Activated naive CD8-positive, alpha-beta T cell (primary cell): ENCODE measurements at regions not wholly inside any gene's neighbourhood (a gene's known extent, or its start where the extent isn't known, plus 50 kb on each side); places are given as distances from the start of the nearest gene placed in this dataset.

ENCODE experiments used
- H3K27ac Mint-ChIP-seq: one replicate; pipeline ENCODE4 v1.8.0; 2021; ENCODE audit warnings: mixed read lengths
- H3K27me3 Mint-ChIP-seq: one replicate; pipeline ENCODE4 v1.8.0; 2021; ENCODE audit warnings: mixed read lengths
- H3K36me3 Mint-ChIP-seq: one replicate; pipeline ENCODE4 v1.8.0; 2021; ENCODE audit warnings: mixed read lengths
- H3K4me1 Mint-ChIP-seq: one replicate; pipeline ENCODE4 v1.8.0; 2021; ENCODE audit warnings: low read depth, mixed read lengths
- H3K4me3 Mint-ChIP-seq: one replicate; pipeline ENCODE4 v1.8.0; 2021; ENCODE audit warnings: mild to moderate bottlenecking, mixed read lengths
- H3K9me3 Mint-ChIP-seq: one replicate; pipeline ENCODE4 v1.8.0; 2021; ENCODE audit warnings: low read depth, mixed read lengths

DNA sequence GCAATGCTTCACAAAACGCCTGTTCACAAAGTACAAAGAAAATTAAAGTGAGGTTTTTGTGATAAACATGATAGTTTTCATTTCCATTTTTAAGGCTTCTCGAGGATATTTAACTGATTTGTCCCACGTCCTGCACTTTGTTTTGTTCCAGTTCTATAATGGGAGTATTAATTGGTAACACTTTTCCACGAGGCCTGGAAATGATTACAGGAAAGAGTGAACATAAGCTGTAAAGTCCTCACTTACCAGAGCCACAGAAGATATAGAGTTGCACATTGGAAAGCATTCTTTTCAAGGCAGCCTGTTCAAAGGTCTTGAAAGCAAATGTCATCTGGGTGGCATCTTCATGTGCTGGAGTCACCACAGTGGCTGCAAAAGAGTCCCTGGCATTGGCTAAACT lies 1236.6 kb downstream of the BCL11B start:
- peaks cover 9% of the 10 kb centered on the region for H3K9me3 Mint-ChIP-seq
- no peak overlapping the region for H3K27ac Mint-ChIP-seq
- H3K27me3 Mint-ChIP-seq, result no peaks in the 10 kb centered on the region
- peaks cover 4% of the 10 kb centered on the region for H3K36me3 Mint-ChIP-seq
- H3K4me3 Mint-ChIP-seq, result no peak overlapping the region
- H3K4me1 Mint-ChIP-seq, result no peaks in the 10 kb centered on the region

DNA sequence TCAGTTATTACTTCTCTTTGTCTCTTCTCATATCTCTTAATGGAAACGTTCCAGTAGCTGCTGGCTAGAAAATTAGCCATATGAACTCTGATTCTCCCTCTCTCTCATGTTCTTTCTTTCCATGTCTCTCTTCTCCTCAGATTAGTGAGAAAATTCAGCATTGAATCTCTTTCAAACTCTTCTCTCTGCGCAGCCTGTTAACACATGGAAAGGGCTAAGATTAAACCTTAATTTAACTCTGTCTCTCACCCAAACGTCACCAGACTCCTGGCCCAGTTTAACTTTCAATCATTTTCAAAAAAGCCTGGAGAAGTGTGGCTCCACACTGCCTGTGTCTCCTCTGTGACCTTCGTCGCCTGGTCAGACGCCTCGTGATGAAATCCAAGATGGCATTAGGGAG lies 1234.2 kb downstream of the BCL11B start:
- no peak overlapping the region for H3K27ac Mint-ChIP-seq
- peaks cover 9% of the 10 kb centered on the region for H3K4me1 Mint-ChIP-seq
- no peak overlapping the region for H3K4me3 Mint-ChIP-seq
- H3K36me3 Mint-ChIP-seq, result peaks cover 3% of the 10 kb centered on the region
- peaks cover 5% of the 10 kb centered on the region for H3K9me3 Mint-ChIP-seq
- H3K27me3 Mint-ChIP-seq, result no peaks in the 10 kb centered on the region

GRCh38 chr14:98056946-98057345 lies 1215.1 kb downstream of the BCL11B start:
- Mint-ChIP-seq H3K4me3 (no peak overlapping the region), H3K36me3 (no peaks in the 10 kb centered on the region), H3K27me3 (no peaks in the 10 kb centered on the region), H3K9me3 (no peaks in the 10 kb centered on the region), H3K4me1 (no peaks in the 10 kb centered on the region), H3K27ac (no peak overlapping the region)

DNA sequence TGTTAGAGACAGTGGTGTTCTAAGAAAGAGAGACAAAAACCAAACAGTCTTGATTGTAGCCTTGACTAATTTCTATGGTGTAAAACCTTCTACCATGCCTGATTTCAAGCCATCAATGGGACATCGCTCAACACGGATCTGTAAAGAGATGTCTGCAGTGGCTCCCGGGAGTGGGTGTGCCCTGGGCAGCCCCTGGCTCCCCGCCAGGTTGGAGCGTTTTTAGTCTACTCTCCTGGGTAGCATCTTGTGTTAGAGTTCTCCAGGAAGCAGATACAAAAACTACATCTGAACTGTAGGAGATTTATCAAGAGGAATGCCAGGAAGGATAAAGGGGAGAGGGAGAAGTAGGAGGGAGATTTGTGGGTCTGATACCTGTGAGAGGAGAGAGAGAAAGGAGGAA lies 1212.9 kb downstream of the BCL11B start:
- no peaks in the 10 kb centered on the region for H3K9me3 Mint-ChIP-seq
- no peaks in the 10 kb centered on the region for H3K27me3 Mint-ChIP-seq
- no peak overlapping the region for H3K4me3 Mint-ChIP-seq
- H3K36me3 Mint-ChIP-seq, result no peaks in the 10 kb centered on the region
- no peak overlapping the region for H3K27ac Mint-ChIP-seq
- H3K4me1 Mint-ChIP-seq, result no peaks in the 10 kb centered on the region

- Mint-ChIP-seq H3K4me3 (no peak overlapping the region), H3K27me3 (no peaks in the 10 kb centered on the region), H3K27ac (no peak overlapping the region), H3K4me1 (no peaks in the 10 kb centered on the region), H3K36me3 (no peaks in the 10 kb centered on the region), H3K9me3 (no peaks in the 10 kb centered on the region)
These were observed 1209.9 kb downstream of the BCL11B start for GRCh38 chr14:98062083-98062482.

GRCh38 chr14:98069712-98070171 lies 1202.3 kb downstream of the BCL11B start:
- Mint-ChIP-seq H3K4me3 (no peak overlapping the region), H3K27me3 (no peaks in the 10 kb centered on the region)

GRCh38 chr14:98070536-98070935 lies 1201.5 kb downstream of the BCL11B start:
- H3K4me1 Mint-ChIP-seq, result peaks cover 7% of the 10 kb centered on the region
- no peak overlapping the region for H3K27ac Mint-ChIP-seq
- peaks cover 6% of the 10 kb centered on the region for H3K36me3 Mint-ChIP-seq
- no peaks in the 10 kb centered on the region for H3K9me3 Mint-ChIP-seq
- no peak overlapping the region for H3K4me3 Mint-ChIP-seq
- no peaks in the 10 kb centered on the region for H3K27me3 Mint-ChIP-seq

More at GRCh38 chr14:98069712-98070171, 1202.3 kb downstream of the BCL11B start:
- H3K4me1 Mint-ChIP-seq, result peaks cover 7% of the 10 kb centered on the region
- H3K36me3 Mint-ChIP-seq, result peaks cover 6% of the 10 kb centered on the region
- H3K27ac Mint-ChIP-seq, result no peak overlapping the region
- no peaks in the 10 kb centered on the region for H3K9me3 Mint-ChIP-seq

DNA sequence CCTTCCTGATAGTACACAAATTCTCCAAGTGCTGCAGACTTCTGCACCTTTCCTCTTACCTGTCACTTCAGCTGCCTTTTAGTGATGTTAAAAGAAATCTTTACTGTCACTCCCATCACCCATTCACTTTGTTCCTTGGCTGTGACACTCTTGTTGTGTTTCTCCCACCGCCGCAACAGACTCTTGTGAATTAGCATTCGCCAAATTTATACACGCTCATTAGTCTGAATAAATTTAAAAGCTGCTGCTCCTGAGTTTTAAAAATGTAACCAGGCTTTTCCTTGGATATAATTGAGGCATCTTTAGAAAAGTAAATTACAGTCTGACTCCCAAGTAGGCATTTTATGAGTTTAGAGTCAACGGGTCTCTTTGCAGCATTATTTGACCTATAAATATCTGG lies 1197.9 kb downstream of the BCL11B start:
- Mint-ChIP-seq H3K27ac (no peak overlapping the region), H3K9me3 (no peaks in the 10 kb centered on the region), H3K27me3 (no peaks in the 10 kb centered on the region), H3K4me3 (no peak overlapping the region), H3K36me3 (peaks cover 8% of the 10 kb centered on the region), H3K4me1 (peaks cover 7% of the 10 kb centered on the region)

- H3K9me3 Mint-ChIP-seq, result no peaks in the 10 kb centered on the region
- H3K4me1 Mint-ChIP-seq, result no peaks in the 10 kb centered on the region
- peaks cover 5% of the 10 kb centered on the region for H3K36me3 Mint-ChIP-seq
- H3K27me3 Mint-ChIP-seq, result no peaks in the 10 kb centered on the region
- H3K4me3 Mint-ChIP-seq, result no peak overlapping the region
- H3K27ac Mint-ChIP-seq, result no peak overlapping the region
These were observed 1194.8 kb downstream of the BCL11B start for GRCh38 chr14:98077176-98077575.

- Mint-ChIP-seq H3K27ac (no peak overlapping the region), H3K27me3 (no peaks in the 10 kb centered on the region), H3K9me3 (no peaks in the 10 kb centered on the region), H3K4me3 (no peak overlapping the region), H3K4me1 (peaks cover 2% of the 10 kb centered on the region), H3K36me3 (peaks cover 2% of the 10 kb centered on the region)
These were observed 1189.2 kb downstream of the BCL11B start for GRCh38 chr14:98082833-98083232.

GRCh38 chr14:98085751-98086150 lies 1186.2 kb downstream of the BCL11B start:
- no peak overlapping the region for H3K27ac Mint-ChIP-seq
- no peaks in the 10 kb centered on the region for H3K36me3 Mint-ChIP-seq
- H3K27me3 Mint-ChIP-seq, result no peaks in the 10 kb centered on the region
- peaks cover 2% of the 10 kb centered on the region for H3K4me1 Mint-ChIP-seq
- no peaks in the 10 kb centered on the region for H3K9me3 Mint-ChIP-seq
- no peak overlapping the region for H3K4me3 Mint-ChIP-seq

DNA sequence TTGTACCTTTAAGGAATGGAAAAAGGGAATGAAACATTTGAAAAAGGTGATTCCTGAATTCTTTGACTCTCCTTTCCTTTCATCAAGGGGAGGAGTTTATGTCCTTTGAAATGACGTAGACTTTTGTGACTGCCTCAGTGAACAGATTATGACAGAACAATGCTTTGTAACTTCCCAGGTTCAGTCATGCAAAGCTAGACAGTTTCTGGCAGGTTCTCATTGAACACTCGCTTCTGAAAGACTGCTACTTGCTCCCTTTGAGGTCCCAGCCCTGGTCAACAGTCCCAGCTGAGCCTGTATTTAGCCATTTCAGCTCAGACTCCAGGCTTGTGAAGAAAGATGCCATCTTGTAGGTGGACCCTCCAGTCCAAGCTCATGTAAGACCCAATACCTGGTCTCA lies 1178.9 kb downstream of the BCL11B start:
- Mint-ChIP-seq H3K27me3 (no peaks in the 10 kb centered on the region), H3K9me3 (peaks cover 5% of the 10 kb centered on the region), H3K4me1 (peaks cover 11% of the 10 kb centered on the region), H3K4me3 (no peak overlapping the region), H3K36me3 (peaks cover 14% of the 10 kb centered on the region), H3K27ac (no peak overlapping the region)

- Mint-ChIP-seq H3K36me3 (peaks cover 12% of the 10 kb centered on the region), H3K9me3 (no peaks in the 10 kb centered on the region), H3K4me3 (peak overlapping the region; percentile 30), H3K27ac (peak overlapping the region; percentile 95), H3K27me3 (no peaks in the 10 kb centered on the region), H3K4me1 (peaks cover 61% of the 10 kb centered on the region)
These were observed 1172.5 kb downstream of the BCL11B start for GRCh38 chr14:98099527-98099926.

DNA sequence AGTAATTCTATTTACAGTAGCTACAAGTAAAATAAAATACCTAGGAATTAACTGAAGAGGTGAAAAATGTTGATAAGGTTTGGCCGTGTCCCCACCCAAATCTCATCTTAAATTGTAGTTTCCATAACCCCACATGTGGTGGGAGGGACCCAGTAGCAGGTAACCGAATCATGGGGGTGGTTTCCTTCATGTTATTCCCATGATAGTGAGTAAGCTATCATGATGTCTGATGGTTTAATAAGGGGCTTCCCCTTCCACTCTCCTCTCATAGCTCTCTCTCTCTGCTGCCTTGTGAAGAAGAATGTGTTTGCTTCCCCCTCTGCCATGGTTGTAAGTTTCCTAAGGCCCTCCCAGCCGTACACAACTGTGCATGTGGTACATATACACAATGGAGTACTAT lies 1170.7 kb downstream of the BCL11B start:
- H3K4me1 Mint-ChIP-seq, result peaks cover 62% of the 10 kb centered on the region

GRCh38 chr14:98103705-98104104 lies 1168.3 kb downstream of the BCL11B start:
- Mint-ChIP-seq H3K4me1 (peaks cover 60% of the 10 kb centered on the region), H3K27ac (peak overlapping the region; percentile 42), H3K27me3 (no peaks in the 10 kb centered on the region), H3K4me3 (no peak overlapping the region), H3K9me3 (no peaks in the 10 kb centered on the region), H3K36me3 (peaks cover 7% of the 10 kb centered on the region)

More for the DNA sequence above, 1170.7 kb downstream of the BCL11B start:
- H3K4me3 Mint-ChIP-seq, result no peak overlapping the region
- H3K27ac Mint-ChIP-seq, result peak overlapping the region; percentile 95
- peaks cover 7% of the 10 kb centered on the region for H3K36me3 Mint-ChIP-seq
- H3K9me3 Mint-ChIP-seq, result no peaks in the 10 kb centered on the region
- no peaks in the 10 kb centered on the region for H3K27me3 Mint-ChIP-seq

DNA sequence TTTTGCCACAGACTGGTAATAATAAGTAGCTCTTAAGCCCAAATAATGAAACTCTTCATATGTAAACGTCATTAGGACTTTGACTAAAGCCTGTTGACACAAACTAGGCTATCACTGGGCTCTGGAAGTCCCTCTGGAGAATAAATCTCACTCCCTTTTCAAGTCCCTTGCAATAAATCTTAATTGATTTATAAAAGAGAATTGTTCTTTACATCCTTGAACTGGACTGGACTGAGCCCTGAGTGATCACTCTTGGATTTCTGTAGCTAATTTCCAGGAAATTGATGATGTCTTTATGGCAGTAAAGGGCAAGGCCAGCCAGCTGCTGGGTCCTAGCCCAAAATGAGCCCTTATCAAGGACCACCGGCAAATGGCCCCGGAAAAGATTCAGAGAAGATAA lies 1162.7 kb downstream of the BCL11B start:
- Mint-ChIP-seq H3K27ac (no peak overlapping the region), H3K9me3 (no peaks in the 10 kb centered on the region), H3K4me1 (peaks cover 29% of the 10 kb centered on the region), H3K27me3 (no peaks in the 10 kb centered on the region), H3K36me3 (peaks cover 3% of the 10 kb centered on the region), H3K4me3 (no peak overlapping the region)
